ENCODE measurements at regions not wholly inside any gene's neighbourhood (a gene's known extent, or its start where the extent isn't known, plus 50 kb on each side); places are given as distances from the start of the nearest gene placed in this dataset.
A peak's percentile ranks its signal among the peaks of the same experiment; 100 is the strongest.

- Histone ChIP-seq H3K36me3 (ENCODE audit: control insufficient read depth in 2 of 2, extremely low read depth in 1 of 2, insufficient read depth in 1 of 2, low read length in 1 of 2) (no peaks in the 10 kb centered on the region), H3K4me1 (ENCODE audit: control insufficient read depth in 1 of 2, extremely low read depth in 1 of 2, insufficient read depth in 2 of 2, low read length in 2 of 2) (peaks cover 0 to 8% of the 10 kb centered on the region in 2 experiments), H3K4me3 (ENCODE audit: control insufficient read depth in 1 of 2, extremely low read depth in 1 of 2, low read length in 1 of 2) (no peak overlapping the region), H3K27ac (ENCODE audit: low read length) (no peak overlapping the region), H3K27me3 (replicated peaks in 1 of 2; ENCODE audit: control insufficient read depth in 2 of 2, extremely low read depth in 1 of 2, insufficient read depth in 2 of 2, low read length in 1 of 2) (peaks cover 0 to 69% of the 10 kb centered on the region in 2 experiments), H3K9me3 (no peaks in the 10 kb centered on the region)
- peaks cover 0 to 9% (median 3%) of the 10 kb centered on the region in 3 donors for H3K4me1 Mint-ChIP-seq
- peaks cover 23 to 50% of the 10 kb centered on the region in 2 donors for H3K27me3 Mint-ChIP-seq
- H3K36me3 Mint-ChIP-seq, result no peaks in the 10 kb centered on the region
- WGBS (ENCODE audit: insufficient coverage), result 83% methylated on average over 17 of the region's 17 CpGs
- H3K27ac Mint-ChIP-seq, result no peak overlapping the region
- no peak overlapping the region for H3K4me3 Mint-ChIP-seq
- CTCF ChIA-PET, result no interaction called here
- ATAC-seq (replicated peaks in 1 of 4) (no peak), DNase-seq (no peak)
- H3K9me3 Mint-ChIP-seq, result no peaks in the 10 kb centered on the region
- POLR2A ChIA-PET, result no interaction called here
Measured at GRCh38 chr14:101250336-101250947, 310.9 kb upstream of the DIO3 start.

GRCh38 chr14:101250948-101251811, 310.1 kb upstream of the DIO3 start:
- H3K9me3 Mint-ChIP-seq, result no peaks in the 10 kb centered on the region
- no peak for DNase-seq
- no peak overlapping the region for H3K27ac Mint-ChIP-seq
- peaks cover 0 to 69% of the 10 kb centered on the region in 2 experiments for H3K27me3 ChIP-seq (replicated peaks in 1 of 2; ENCODE audit: control insufficient read depth in 2 of 2, extremely low read depth in 1 of 2, insufficient read depth in 2 of 2, low read length in 1 of 2)
- WGBS (ENCODE audit: insufficient coverage), result 82% methylated on average over 13 of the region's 15 CpGs
- H3K4me3 Mint-ChIP-seq, result no peak overlapping the region
- no peak overlapping the region for H3K27ac ChIP-seq (ENCODE audit: low read length)
- ChIA-PET POLR2A (no interaction called here), CTCF (no interaction called here)
- peaks cover 23 to 55% of the 10 kb centered on the region in 2 donors for H3K27me3 Mint-ChIP-seq
- peaks cover 0 to 8% of the 10 kb centered on the region in 2 experiments for H3K4me1 ChIP-seq (ENCODE audit: control insufficient read depth in 1 of 2, extremely low read depth in 1 of 2, insufficient read depth in 2 of 2, low read length in 2 of 2)
- H3K9me3 ChIP-seq, result no peaks in the 10 kb centered on the region
- no peaks in the 10 kb centered on the region for H3K36me3 ChIP-seq (ENCODE audit: control insufficient read depth in 2 of 2, extremely low read depth in 1 of 2, insufficient read depth in 1 of 2, low read length in 1 of 2)
- no peak for ATAC-seq (replicated peaks in 1 of 4)
- no peak overlapping the region for H3K4me3 ChIP-seq (ENCODE audit: control insufficient read depth in 1 of 2, extremely low read depth in 1 of 2, low read length in 1 of 2)
- H3K4me1 Mint-ChIP-seq, result peaks cover 0 to 9% (median 3%) of the 10 kb centered on the region in 3 donors
- no peaks in the 10 kb centered on the region for H3K36me3 Mint-ChIP-seq

- CTCF ChIA-PET, result no interaction called here
- H3K36me3 Mint-ChIP-seq, result no peaks in the 10 kb centered on the region
- Histone ChIP-seq H3K36me3 (ENCODE audit: control insufficient read depth in 2 of 2, extremely low read depth in 1 of 2, insufficient read depth in 1 of 2, low read length in 1 of 2) (no peaks in the 10 kb centered on the region), H3K4me3 (ENCODE audit: control insufficient read depth in 1 of 2, extremely low read depth in 1 of 2, low read length in 1 of 2) (no peak overlapping the region), H3K9me3 (no peaks in the 10 kb centered on the region), H3K27ac (ENCODE audit: low read length) (no peak overlapping the region), H3K27me3 (replicated peaks in 1 of 2; ENCODE audit: control insufficient read depth in 2 of 2, extremely low read depth in 1 of 2, insufficient read depth in 2 of 2, low read length in 1 of 2) (peaks cover 0 to 65% of the 10 kb centered on the region in 2 experiments), H3K4me1 (ENCODE audit: control insufficient read depth in 1 of 2, extremely low read depth in 1 of 2, insufficient read depth in 2 of 2, low read length in 2 of 2) (peaks cover 0 to 8% of the 10 kb centered on the region in 2 experiments)
- DNase-seq (no peak), ATAC-seq (replicated peaks in 1 of 4) (no peak)
- peaks cover 23 to 56% of the 10 kb centered on the region in 2 donors for H3K27me3 Mint-ChIP-seq
- POLR2A ChIA-PET, result no interaction called here
- peaks cover 0 to 9% (median 3%) of the 10 kb centered on the region in 3 donors for H3K4me1 Mint-ChIP-seq
- H3K27ac Mint-ChIP-seq, result peak overlapping the region in 1 of 2 donors; percentile 9
- WGBS (ENCODE audit: insufficient coverage), result 28% methylated on average over 8 of the region's 15 CpGs
- no peaks in the 10 kb centered on the region for H3K9me3 Mint-ChIP-seq
- no peak overlapping the region for H3K4me3 Mint-ChIP-seq
Measured at GRCh38 chr14:101251812-101252442, 309.4 kb upstream of the DIO3 start.

GRCh38 chr14:101252443-101253214, 308.7 kb upstream of the DIO3 start:
- ATAC-seq (replicated peaks in 1 of 4) (no peak), DNase-seq (no peak)
- no peak overlapping the region for H3K27ac ChIP-seq (ENCODE audit: low read length)
- no peak overlapping the region for H3K4me3 Mint-ChIP-seq
- ChIA-PET POLR2A (no interaction called here), CTCF (no interaction called here)
- peaks cover 0 to 9% (median 3%) of the 10 kb centered on the region in 3 donors for H3K4me1 Mint-ChIP-seq
- WGBS (ENCODE audit: insufficient coverage), result 80% methylated on average over 8 of the region's 13 CpGs
- H3K27ac Mint-ChIP-seq, result no peak overlapping the region
- H3K27me3 Mint-ChIP-seq, result peaks cover 23 to 56% of the 10 kb centered on the region in 2 donors
- H3K4me3 ChIP-seq (ENCODE audit: control insufficient read depth in 1 of 2, extremely low read depth in 1 of 2, low read length in 1 of 2), result no peak overlapping the region
- H3K9me3 ChIP-seq, result no peaks in the 10 kb centered on the region
- no peaks in the 10 kb centered on the region for H3K9me3 Mint-ChIP-seq
- peaks cover 0 to 8% of the 10 kb centered on the region in 2 experiments for H3K4me1 ChIP-seq (ENCODE audit: control insufficient read depth in 1 of 2, extremely low read depth in 1 of 2, insufficient read depth in 2 of 2, low read length in 2 of 2)
- H3K36me3 ChIP-seq (ENCODE audit: control insufficient read depth in 2 of 2, extremely low read depth in 1 of 2, insufficient read depth in 1 of 2, low read length in 1 of 2), result no peaks in the 10 kb centered on the region
- peaks cover 0 to 62% of the 10 kb centered on the region in 2 experiments for H3K27me3 ChIP-seq (replicated peaks in 1 of 2; ENCODE audit: control insufficient read depth in 2 of 2, extremely low read depth in 1 of 2, insufficient read depth in 2 of 2, low read length in 1 of 2)
- H3K36me3 Mint-ChIP-seq, result no peaks in the 10 kb centered on the region

GRCh38 chr14:101253948-101254347, 307.3 kb upstream of the DIO3 start:
- POLR2A ChIA-PET, result no interaction called here
- CTCF ChIA-PET, result no interaction called here
- H3K36me3 Mint-ChIP-seq, result no peaks in the 10 kb centered on the region
- DNase-seq (no peak), ATAC-seq (replicated peaks in 1 of 4) (no peak)
- no peaks in the 10 kb centered on the region for H3K9me3 Mint-ChIP-seq
- no peaks in the 10 kb centered on the region for H3K36me3 ChIP-seq (ENCODE audit: control insufficient read depth in 2 of 2, extremely low read depth in 1 of 2, insufficient read depth in 1 of 2, low read length in 1 of 2)
- peaks cover 0 to 52% of the 10 kb centered on the region in 2 experiments for H3K27me3 ChIP-seq (replicated peaks in 1 of 2; ENCODE audit: control insufficient read depth in 2 of 2, extremely low read depth in 1 of 2, insufficient read depth in 2 of 2, low read length in 1 of 2)
- H3K27me3 Mint-ChIP-seq, result peaks cover 23 to 51% of the 10 kb centered on the region in 2 donors
- H3K4me1 ChIP-seq (ENCODE audit: control insufficient read depth in 1 of 2, extremely low read depth in 1 of 2, insufficient read depth in 2 of 2, low read length in 2 of 2), result peaks cover 0 to 8% of the 10 kb centered on the region in 2 experiments
- no peaks in the 10 kb centered on the region for H3K9me3 ChIP-seq
- WGBS (ENCODE audit: insufficient coverage), result 92% methylated on average over 5 of the region's 5 CpGs
- H3K27ac ChIP-seq (ENCODE audit: low read length), result no peak overlapping the region
- peaks cover 0 to 9% (median 3%) of the 10 kb centered on the region in 3 donors for H3K4me1 Mint-ChIP-seq
- H3K4me3 Mint-ChIP-seq, result no peak overlapping the region
- no peak overlapping the region for H3K4me3 ChIP-seq (ENCODE audit: control insufficient read depth in 1 of 2, extremely low read depth in 1 of 2, low read length in 1 of 2)
- no peak overlapping the region for H3K27ac Mint-ChIP-seq

Data from T-cell (primary cell).